AML-193 (cell line): ENCODE measurements at regions not wholly inside any gene's neighbourhood (a gene's known extent, or its start where the extent isn't known, plus 50 kb on each side); places are given as distances from the start of the nearest gene placed in this dataset.

Experiments
- DNase-seq, 2 experiments: peaks; one replicate each; lab custom pipeline; 2025; lab: John Stamatoyannopoulos, UW

- no peak for DNase-seq
Measured at GRCh38 chr1:168871531-168871930, 142.5 kb upstream of the DPT start.

GRCh38 chr1:168875831-168876230, 146.8 kb upstream of the DPT start:
- no peak for DNase-seq

- DNase-seq: no peak
Measured at GRCh38 chr1:168876830-168877229, 147.8 kb upstream of the DPT start.

GRCh38 chr1:168879896-168880734, 151.1 kb upstream of the DPT start:
- no peak for DNase-seq

- no peak for DNase-seq
Measured at GRCh38 chr1:168881656-168882260, 152.8 kb upstream of the DPT start.

GRCh38 chr1:168887381-168887780, 158.4 kb upstream of the DPT start:
- DNase-seq: no peak

- no peak for DNase-seq
Measured at GRCh38 chr1:168888418-168888817, 159.4 kb upstream of the DPT start.

- DNase-seq: no peak
Measured at GRCh38 chr1:168892931-168893330, 163.9 kb upstream of the DPT start.

GRCh38 chr1:168893359-168893801, 164.4 kb upstream of the DPT start:
- no peak for DNase-seq

- DNase-seq: no peak
Measured at GRCh38 chr1:168894397-168894903, 165.4 kb upstream of the DPT start.

GRCh38 chr1:168897249-168897648, 168.2 kb upstream of the DPT start:
- no peak for DNase-seq

- DNase-seq: no peak
Measured at GRCh38 chr1:168903237-168903830, 174.3 kb upstream of the DPT start.

- no peak for DNase-seq
Measured at GRCh38 chr1:168905633-168906032, 176.6 kb upstream of the DPT start.

- no peak for DNase-seq
Measured at GRCh38 chr1:168906367-168906766, 177.4 kb upstream of the DPT start.

GRCh38 chr1:168907053-168907452, 178.0 kb upstream of the DPT start:
- DNase-seq: no peak

GRCh38 chr1:168907786-168908348, 178.9 kb upstream of the DPT start:
- DNase-seq: no peak

- no peak for DNase-seq
Measured at GRCh38 chr1:168910403-168910802, 181.4 kb upstream of the DPT start.

GRCh38 chr1:168911370-168911769, 182.4 kb upstream of the DPT start:
- no peak for DNase-seq

- no peak for DNase-seq
Measured at GRCh38 chr1:168913711-168914463, 184.9 kb upstream of the DPT start.

- DNase-seq: no peak
Measured at GRCh38 chr1:168917309-168917708, 188.3 kb upstream of the DPT start.

GRCh38 chr1:168917796-168918195, 188.7 kb upstream of the ATP1B1 start:
- no peak for DNase-seq
